Umbilical cord (tissue), 1 donor: ENCODE measurements at regions not wholly inside any gene's neighbourhood (a gene's known extent, or its start where the extent isn't known, plus 50 kb on each side); places are given as distances from the start of the nearest gene placed in this dataset.
"Not testable (repeated sequence)": the region's sequence is repeated elsewhere in the genome, so short reads cannot be mapped to it uniquely, and the experiment has no call there.

Source experiments
- DNase-seq: peaks from one replicate; pipeline ENCODE4 v3.0.0-alpha.2; 2015; ENCODE audit warnings: low spot score

DNA sequence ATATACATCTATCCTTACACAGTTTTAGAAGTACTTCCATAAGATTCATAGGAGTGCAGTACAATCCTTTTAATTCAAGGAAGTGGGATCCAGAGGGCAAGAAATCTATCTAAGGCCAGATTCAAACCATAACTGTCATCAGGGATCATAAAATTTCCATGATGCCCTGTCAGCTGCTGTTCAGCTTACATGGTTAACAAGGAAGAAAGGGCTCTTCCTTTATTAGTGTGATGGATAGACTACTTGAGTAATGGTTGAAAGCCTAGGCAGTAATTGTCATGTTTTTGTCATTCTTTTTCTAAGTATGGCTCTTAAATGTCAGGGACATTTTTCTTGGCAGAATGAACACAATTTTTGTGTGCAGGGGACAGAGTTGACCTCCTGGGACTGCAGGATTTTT, 159.8 kb upstream of the CXCL13 start:
- DNase-seq, result no peak

- peak; percentile 8 for DNase-seq
Observed at GRCh38 chr4:77446601-77447000, 159.0 kb upstream of the CXCL13 start.

DNA sequence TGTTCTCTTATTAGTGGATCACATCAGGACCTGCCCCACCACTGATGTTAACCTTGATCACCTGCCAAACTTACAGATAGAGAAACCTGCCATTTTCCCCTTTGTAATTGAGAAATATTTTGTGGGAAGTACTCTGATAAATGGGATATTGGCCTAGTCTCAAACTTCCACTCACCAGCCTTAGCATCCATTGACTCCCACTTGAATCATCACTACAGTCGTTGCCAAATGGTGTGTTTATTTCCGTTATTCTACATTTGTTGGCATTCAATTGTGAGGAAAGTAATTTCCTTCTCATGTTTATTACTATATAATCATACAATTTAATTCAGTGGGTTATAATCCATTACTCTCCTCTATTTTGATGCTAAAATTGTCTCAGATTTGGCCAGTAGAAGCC, 156.4 kb upstream of the CXCL13 start:
- no peak for DNase-seq

GRCh38 chr4:77450006-77450405, 155.6 kb upstream of the CXCL13 start:
- DNase-seq, result no peak

DNA sequence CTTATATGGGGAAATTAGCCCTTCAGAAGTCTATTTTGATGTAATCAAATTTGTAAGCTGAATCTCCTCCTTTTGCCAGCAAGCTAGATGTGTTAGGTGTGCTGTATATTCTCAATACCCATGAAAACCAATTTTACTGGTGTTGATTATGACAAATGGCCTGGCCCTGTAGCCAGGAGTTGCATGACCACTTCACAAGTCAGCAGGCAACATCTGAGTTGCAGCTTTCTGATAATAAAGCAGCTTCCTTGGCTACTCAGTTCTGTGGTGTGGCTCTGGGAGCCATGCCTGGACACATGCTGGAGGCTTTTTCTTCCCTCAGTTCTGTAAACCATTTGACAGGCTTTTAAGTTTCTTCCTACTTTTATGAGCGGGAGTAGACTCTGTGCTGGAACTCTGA, 154.1 kb upstream of the CXCL13 start:
- no peak for DNase-seq

DNA sequence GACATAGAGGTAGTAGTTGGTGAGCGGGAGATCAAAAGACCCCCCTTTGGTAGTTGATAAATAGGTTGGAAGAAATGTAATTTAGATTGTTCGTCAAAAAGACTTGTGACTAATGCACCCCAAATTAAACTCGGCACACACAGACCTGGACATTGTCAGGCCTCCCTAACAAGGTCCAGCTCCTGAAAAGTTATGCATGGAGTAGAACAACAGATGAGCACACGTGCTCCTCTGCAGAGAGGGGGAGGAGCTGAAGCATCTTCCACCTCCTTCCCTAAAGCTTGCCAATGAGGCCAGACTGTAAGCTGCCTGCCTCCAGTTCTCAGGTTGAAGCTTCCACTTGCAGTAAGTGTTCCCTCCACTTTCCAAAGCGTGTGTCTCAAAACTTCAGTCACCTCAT, 153.5 kb upstream of the CXCL13 start:
- not testable (repeated sequence) for DNase-seq

GRCh38 chr4:77453911-77454310, 151.7 kb upstream of the CXCL13 start:
- peak; percentile 15 for DNase-seq

- DNase-seq, result no peak
Observed at GRCh38 chr4:77454858-77455257, 150.8 kb upstream of the CXCL13 start.

DNA sequence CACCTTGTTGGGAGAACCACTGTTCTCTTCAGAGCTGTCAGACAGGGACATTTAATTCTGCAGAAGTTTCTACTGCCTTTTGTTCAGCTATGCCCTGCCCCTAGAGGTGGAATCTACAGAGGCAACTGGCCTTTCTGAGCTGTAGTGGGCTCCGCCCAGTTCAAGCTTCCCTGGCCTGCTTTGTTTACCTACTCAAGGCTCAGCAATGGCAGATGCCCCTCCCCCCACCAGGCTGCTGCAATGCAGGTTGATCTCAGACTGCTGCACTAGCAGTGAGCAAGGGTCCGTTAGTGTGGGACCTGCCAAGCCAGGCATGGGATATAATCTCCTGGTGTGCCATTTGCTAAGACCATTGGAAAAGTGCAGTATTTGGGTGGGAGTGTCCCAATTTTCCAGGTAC, 141.5 kb upstream of the CXCL13 start:
- not testable (repeated sequence) for DNase-seq

- DNase-seq, result no peak
Observed at GRCh38 chr4:77465271-77465670, 140.3 kb upstream of the CXCL13 start.

- no peak for DNase-seq
Observed at GRCh38 chr4:77466430-77466829, 139.2 kb upstream of the CXCL13 start.

DNA sequence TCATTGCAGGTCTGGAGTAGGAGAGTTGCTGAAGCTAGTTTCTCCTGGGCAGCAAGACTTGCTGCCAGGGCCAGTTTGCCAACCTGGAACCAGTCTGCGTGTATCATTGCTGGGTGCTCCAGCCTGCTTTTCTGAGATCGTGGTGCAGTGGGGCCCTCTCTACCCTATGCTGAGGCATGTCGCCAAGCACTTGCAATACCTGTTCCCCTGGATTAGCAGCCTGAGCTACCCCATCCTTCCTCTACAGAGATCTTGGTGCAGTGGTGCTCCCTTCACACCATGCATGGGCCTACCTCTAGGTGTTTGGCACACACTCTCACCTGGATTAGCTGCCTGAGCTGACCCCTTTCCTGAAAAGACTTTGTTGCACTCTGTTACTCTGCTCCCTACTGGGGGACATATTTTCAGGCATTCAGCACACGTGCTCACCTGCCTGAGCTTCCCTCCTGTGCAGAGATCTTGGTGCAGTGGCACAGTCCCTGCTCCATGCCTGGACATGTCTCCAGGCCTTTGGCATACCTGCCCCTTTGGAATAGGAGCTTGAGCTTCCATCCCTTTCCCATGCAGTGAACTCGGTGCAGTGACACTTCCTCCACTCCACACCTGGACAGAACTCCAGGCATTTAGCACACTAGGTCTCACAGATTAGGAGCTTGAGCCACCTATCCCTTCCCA, 133.7 kb upstream of the CXCL13 start:
- DNase-seq, result no peak

- no peak for DNase-seq
Observed at GRCh38 chr4:77473509-77473908, 132.1 kb upstream of the CXCL13 start.

- no peak for DNase-seq
Observed at GRCh38 chr4:77481856-77482255, 123.8 kb upstream of the CXCL13 start.

- no peak for DNase-seq
Observed at GRCh38 chr4:77488882-77489281, 116.7 kb upstream of the CXCL13 start.

DNA sequence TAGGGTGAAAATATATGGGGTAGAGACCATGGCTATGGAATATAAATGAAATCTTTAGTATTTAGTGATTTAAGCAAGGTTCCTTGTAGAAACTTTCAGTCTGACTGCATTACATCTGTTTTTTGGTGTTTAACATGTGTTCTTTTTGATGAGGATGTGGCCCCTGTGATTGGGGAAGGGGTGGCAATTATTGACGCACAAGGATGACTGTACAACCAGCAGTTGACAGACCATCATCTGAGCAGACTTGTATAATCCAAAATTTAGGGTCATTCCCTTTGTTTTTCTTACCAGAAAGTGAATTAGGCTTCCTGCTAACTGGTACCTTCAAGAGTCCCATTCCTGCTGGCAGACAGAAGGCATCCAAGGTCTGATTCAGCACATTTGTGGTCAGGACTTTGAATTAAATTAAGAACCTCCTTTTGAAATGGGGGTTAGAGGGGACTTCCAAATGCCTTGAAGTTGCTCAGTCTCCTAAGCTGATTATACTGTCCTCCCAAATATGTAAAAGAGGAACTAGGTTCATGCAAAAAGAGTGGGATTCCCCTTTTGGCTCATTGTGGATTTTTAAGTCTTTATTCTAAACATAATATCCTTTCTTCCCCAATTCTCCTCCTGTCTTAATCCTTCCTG, 112.4 kb upstream of the CXCL13 start:
- no peak for DNase-seq

DNA sequence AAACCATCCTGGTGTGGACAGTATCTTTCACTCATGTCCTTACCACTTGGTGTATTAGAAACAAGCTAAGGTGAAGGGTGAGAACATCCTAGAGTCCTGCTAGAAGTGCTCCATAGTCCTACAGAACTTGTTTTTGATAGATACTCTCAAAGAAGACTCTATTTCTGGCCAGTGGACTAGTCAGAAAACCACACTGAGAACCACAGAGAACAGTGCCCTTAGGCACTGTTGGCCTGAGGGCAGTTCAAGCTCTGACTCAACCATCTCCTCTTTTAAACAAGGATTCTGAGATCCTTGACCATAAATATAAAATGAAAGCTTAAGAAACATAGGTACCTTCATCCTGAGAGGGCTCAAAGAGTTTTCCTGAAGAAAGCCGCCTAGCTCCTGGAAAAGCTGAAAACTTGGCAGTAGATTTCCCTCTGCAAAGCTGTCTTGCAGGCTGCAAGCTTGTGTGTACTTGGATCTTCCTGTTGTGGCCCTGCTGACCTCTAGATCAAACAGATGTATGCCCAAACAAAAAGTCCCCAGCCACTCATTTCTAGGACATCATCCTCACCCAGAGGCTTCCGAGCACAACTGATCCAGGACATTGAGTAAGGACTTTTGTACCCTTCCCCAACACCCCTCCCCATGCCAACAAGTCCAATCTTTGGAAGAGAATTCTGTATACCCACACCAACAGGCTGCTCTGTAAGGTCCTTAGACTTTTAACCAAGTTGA, 111.6 kb upstream of the CXCL13 start:
- DNase-seq, result no peak

DNA sequence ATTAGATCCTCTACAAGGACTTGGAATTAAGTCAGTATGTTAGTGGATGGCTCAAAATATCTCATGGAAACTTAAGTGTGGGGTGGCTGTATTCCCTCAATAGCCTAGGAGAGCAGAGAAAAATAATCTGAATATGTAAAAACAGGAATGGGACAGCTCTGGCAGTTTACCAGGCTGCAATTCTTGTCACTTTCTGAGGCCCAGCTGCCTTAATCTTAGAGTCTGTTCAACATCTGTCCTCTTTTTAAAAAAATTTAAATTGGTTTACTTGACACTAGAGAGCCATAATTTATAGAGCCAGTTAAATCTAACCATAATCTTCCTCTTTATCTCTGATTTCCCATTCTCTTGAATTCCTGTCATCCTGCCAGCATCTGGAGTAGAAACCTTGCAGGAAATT, 109.2 kb upstream of the CXCL13 start:
- no peak for DNase-seq

- no peak for DNase-seq
Observed at GRCh38 chr4:77500801-77501200, 104.8 kb upstream of the CXCL13 start.

DNA sequence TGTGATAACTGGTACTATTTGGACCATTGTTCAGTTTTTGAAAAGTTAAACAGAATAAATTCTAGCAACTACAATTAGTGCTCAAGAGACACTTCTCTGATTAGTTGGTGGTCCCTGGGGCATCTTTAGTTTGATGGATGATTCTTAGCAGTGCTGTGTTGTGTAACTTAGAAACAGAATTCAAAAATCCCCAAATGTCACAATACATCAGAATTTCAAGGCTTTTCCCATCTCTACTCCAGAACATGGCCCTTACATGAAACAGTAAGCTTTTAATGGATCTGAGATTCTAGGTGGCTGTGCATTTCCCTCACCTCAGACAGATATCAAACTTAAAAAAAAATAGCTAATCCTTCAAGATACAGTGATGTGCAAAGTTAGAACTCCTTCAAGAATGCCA, 104.4 kb upstream of the CXCL13 start:
- DNase-seq, result no peak

GRCh38 chr4:77501851-77502250, 103.8 kb upstream of the CXCL13 start:
- no peak for DNase-seq

DNA sequence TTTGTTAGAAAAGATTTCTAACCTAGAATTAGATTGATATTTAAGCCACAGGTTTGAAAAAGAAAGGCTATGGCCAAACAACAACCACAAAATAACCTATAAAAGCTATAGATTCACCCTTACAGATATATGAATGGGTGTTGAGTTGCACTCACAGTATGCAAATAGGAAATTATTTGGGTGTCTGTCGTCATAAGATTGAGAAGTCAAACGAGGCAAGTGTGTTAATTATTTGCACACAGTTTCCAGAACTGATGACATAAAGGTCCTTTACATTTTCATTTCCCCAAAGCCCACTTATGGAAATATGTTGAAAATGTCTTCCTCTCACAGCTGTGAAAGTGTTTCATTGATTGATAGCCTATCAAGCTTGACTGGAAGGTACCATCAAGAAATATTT, 101.2 kb upstream of the CXCL13 start:
- DNase-seq, result no peak
